OCI-LY3 (cell line): ENCODE measurements at regions not wholly inside any gene's neighbourhood (a gene's known extent, or its start where the extent isn't known, plus 50 kb on each side); places are given as distances from the start of the nearest gene placed in this dataset.

Experiments used
- H2AFZ ChIP-seq: fragments of 200-600, 300-600 bp; shearing (Covaris generic); 2 replicates; pipeline ENCODE4 v1.6.0; 2014; ENCODE audit warnings: antibody characterized with exemption, low read depth, low read length
- H3K27ac ChIP-seq: fragments of 200-600, 300-600 bp; sonication (generic); 2 replicates; pipeline ENCODE4 v1.5.1; 2014; ENCODE audit warnings: mild to moderate bottlenecking, low read length, moderate library complexity, mixed read lengths
- H3K27me3 ChIP-seq: fragments of 200-600, 300-600 bp; sonication (generic); 2 replicates; pipeline ENCODE4 v1.6.1; 2014; ENCODE audit warnings: low read depth, low read length, mixed read lengths
- H3K36me3 ChIP-seq: fragments of 200-600, 300-600 bp; sonication (generic); replicated peaks from 2 replicates; pipeline ENCODE3; 2014; ENCODE audit warnings: low read depth, low read length, mixed read lengths
- H3K4me1 ChIP-seq: fragments of 300-600, 200-600 bp; sonication (generic); 2 replicates; pipeline ENCODE4 v1.6.1; 2014; ENCODE audit warnings: low read length, mixed read lengths
- H3K4me2 ChIP-seq: fragments of 200-600, 300-600 bp; sonication (generic); 2 replicates; pipeline ENCODE4 v1.6.1; 2014; ENCODE audit warnings: low read length, mixed read lengths
- H3K4me3 ChIP-seq: fragments of 300-600, 200-600 bp; sonication (generic); 2 replicates; pipeline ENCODE4 v1.5.1; 2014; ENCODE audit warnings: antibody characterized with exemption, mild to moderate bottlenecking, low read length, moderate library complexity
- H3K79me2 ChIP-seq: fragments of 300-600, 200-600 bp; shearing (Covaris generic); 2 replicates; pipeline ENCODE4 v1.6.1; 2014; ENCODE audit warnings: mild to moderate bottlenecking, low read length, mixed read lengths
- H3K9ac ChIP-seq: fragments of 300-600, 200-600 bp; shearing (Covaris generic); 2 replicates; pipeline ENCODE4 v1.6.0; 2014; ENCODE audit warnings: mild to moderate bottlenecking, low read length, moderate library complexity
- H3K9me3 ChIP-seq: fragments of 200-600, 300-600 bp; shearing (Covaris generic); 2 replicates; pipeline ENCODE4 v1.6.1; 2014; ENCODE audit warnings: low read length, mixed read lengths; ENCODE audit not compliant: insufficient read depth
- H4K20me1 ChIP-seq: fragments of 200-600, 300-600 bp; sonication (generic); 2 replicates; pipeline ENCODE4 v1.6.1; 2016; ENCODE audit warnings: low read length, mixed read lengths; ENCODE audit not compliant: insufficient read depth
- EZH2phosphoT487 ChIP-seq: fragments of 200-600 bp; shearing (Covaris generic); IDR thresholded peaks from 2 replicates; pipeline ENCODE4 v1.6.1; 2018; ENCODE audit warnings: antibody characterized with exemption, mixed run types, low read depth
- TF ChIP-seq, protein P1 (sequence below): fragments of 200-600, 300-600 bp; sonication (generic); IDR thresholded peaks from 2 replicates; pipeline ENCODE4 v1.5.1; 2014; ENCODE audit warnings: antibody characterized with exemption, low read length, low read depth

GRCh38 chr3:102737353-102737752, 302.5 kb downstream of the ZPLD1 start:
- TF ChIP-seq, protein P1, sequence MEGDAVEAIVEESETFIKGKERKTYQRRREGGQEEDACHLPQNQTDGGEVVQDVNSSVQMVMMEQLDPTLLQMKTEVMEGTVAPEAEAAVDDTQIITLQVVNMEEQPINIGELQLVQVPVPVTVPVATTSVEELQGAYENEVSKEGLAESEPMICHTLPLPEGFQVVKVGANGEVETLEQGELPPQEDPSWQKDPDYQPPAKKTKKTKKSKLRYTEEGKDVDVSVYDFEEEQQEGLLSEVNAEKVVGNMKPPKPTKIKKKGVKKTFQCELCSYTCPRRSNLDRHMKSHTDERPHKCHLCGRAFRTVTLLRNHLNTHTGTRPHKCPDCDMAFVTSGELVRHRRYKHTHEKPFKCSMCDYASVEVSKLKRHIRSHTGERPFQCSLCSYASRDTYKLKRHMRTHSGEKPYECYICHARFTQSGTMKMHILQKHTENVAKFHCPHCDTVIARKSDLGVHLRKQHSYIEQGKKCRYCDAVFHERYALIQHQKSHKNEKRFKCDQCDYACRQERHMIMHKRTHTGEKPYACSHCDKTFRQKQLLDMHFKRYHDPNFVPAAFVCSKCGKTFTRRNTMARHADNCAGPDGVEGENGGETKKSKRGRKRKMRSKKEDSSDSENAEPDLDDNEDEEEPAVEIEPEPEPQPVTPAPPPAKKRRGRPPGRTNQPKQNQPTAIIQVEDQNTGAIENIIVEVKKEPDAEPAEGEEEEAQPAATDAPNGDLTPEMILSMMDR = no peak
- no peak for TF ChIP-seq EZH2phosphoT487
- H3K27ac ChIP-seq = no peak overlapping the region
- no peak overlapping the region for H2AFZ ChIP-seq
- no peak overlapping the region for H3K4me3 ChIP-seq
- H3K27me3 ChIP-seq = no peaks in the 10 kb centered on the region
- no peaks in the 10 kb centered on the region for H3K4me1 ChIP-seq
- H3K9ac ChIP-seq = no peak overlapping the region
- H3K36me3 ChIP-seq = no peaks in the 10 kb centered on the region
- H3K9me3 ChIP-seq = no peaks in the 10 kb centered on the region
- H4K20me1 ChIP-seq = no peaks in the 10 kb centered on the region
- no peaks in the 10 kb centered on the region for H3K79me2 ChIP-seq
- no peak overlapping the region for H3K4me2 ChIP-seq

- Histone ChIP-seq H3K27ac (no peak overlapping the region), H3K9ac (no peak overlapping the region), H3K4me3 (no peak overlapping the region), H4K20me1 (no peaks in the 10 kb centered on the region), H3K36me3 (no peaks in the 10 kb centered on the region), H3K27me3 (no peaks in the 10 kb centered on the region), H3K79me2 (no peaks in the 10 kb centered on the region), H3K9me3 (no peaks in the 10 kb centered on the region), H3K4me2 (no peak overlapping the region), H3K4me1 (no peaks in the 10 kb centered on the region), H2AFZ (no peak overlapping the region)
- no peak for TF ChIP-seq EZH2phosphoT487
- TF ChIP-seq, protein P1 = peak; percentile 49
Measured at GRCh38 chr3:102741105-102741504, 306.3 kb downstream of the ZPLD1 start.

DNA sequence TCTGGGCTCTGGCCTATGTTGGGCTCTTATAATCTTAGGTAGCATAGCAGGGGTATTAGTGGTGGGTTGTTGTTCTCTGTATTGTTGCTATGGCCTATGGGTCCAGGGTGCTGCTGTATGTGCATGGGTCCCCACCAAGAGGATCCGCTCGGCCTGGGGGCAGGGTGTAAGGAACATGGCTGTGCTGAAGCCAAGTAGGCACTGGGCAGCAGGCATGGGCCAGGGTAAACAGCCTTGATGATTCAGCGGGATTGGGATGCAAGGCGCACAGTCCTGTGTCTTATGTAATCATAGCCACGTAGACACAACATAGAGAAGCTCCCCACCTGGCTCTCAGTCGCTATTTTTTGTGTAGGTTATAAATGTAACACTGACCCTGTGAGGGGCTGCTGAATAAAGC, 306.9 kb downstream of the ZPLD1 start:
- Histone ChIP-seq H3K36me3 (no peaks in the 10 kb centered on the region), H3K27me3 (no peaks in the 10 kb centered on the region), H3K4me2 (no peak overlapping the region), H3K27ac (no peak overlapping the region), H3K4me1 (no peaks in the 10 kb centered on the region), H2AFZ (no peak overlapping the region), H4K20me1 (no peaks in the 10 kb centered on the region), H3K4me3 (no peak overlapping the region), H3K79me2 (no peaks in the 10 kb centered on the region), H3K9me3 (no peaks in the 10 kb centered on the region), H3K9ac (no peak overlapping the region)
- no peak for TF ChIP-seq EZH2phosphoT487
- TF ChIP-seq, protein P1 = no peak

GRCh38 chr3:102745881-102746280, 311.1 kb downstream of the ZPLD1 start:
- H3K4me2 ChIP-seq = peak overlapping the region; percentile 16; the same call in 1 of the 2 replicates
- H3K36me3 ChIP-seq = no peaks in the 10 kb centered on the region
- no peaks in the 10 kb centered on the region for H3K79me2 ChIP-seq
- no peaks in the 10 kb centered on the region for H3K4me1 ChIP-seq
- no peak overlapping the region for H3K4me3 ChIP-seq
- H3K27me3 ChIP-seq = no peaks in the 10 kb centered on the region
- no peak overlapping the region for H3K9ac ChIP-seq
- no peak overlapping the region for H2AFZ ChIP-seq
- H4K20me1 ChIP-seq = no peaks in the 10 kb centered on the region
- TF ChIP-seq, protein P1 = peak; percentile 67
- TF ChIP-seq EZH2phosphoT487 = no peak
- H3K9me3 ChIP-seq = no peaks in the 10 kb centered on the region
- no peak overlapping the region for H3K27ac ChIP-seq
